Stomach (tissue), 4 donors: ENCODE measurements at regions not wholly inside any gene's neighbourhood (a gene's known extent, or its start where the extent isn't known, plus 50 kb on each side); places are given as distances from the start of the nearest gene placed in this dataset.

Experiments
- CTCF ChIP-seq, 7 experiments: fragments of 450-650 bp in 4 of 7; fragments of 200-600 bp in 3 of 7; sonication (generic) in 3 of 7; IDR thresholded peaks; one replicate each; pipeline ENCODE4 v1.5.1; 2016 to 2019; ENCODE audit warnings: antibody characterized with exemption in 7 of 7, control low read depth in 2 of 7, mild to moderate bottlenecking in 1 of 7
- EP300 ChIP-seq: sonication (generic); formaldehyde crosslinking; IDR thresholded peaks from one replicate; pipeline ENCODE4 v1.6.1; 2017; ENCODE audit warnings: antibody characterized with exemption
- POLR2A ChIP-seq, 4 donors: fragments of 450-650 bp; IDR thresholded peaks; one replicate each; pipeline ENCODE4 v1.6.1; 2016; ENCODE audit warnings: antibody characterized with exemption in 4 of 4, control low read depth in 2 of 4, mild to moderate bottlenecking in 1 of 4, moderate library complexity in 1 of 4
- POLR2AphosphoS5 ChIP-seq, 3 donors: sonication (generic); formaldehyde crosslinking; IDR thresholded peaks; one replicate each; pipeline ENCODE4 v1.6.1; 2016; ENCODE audit warnings: antibody characterized with exemption in 3 of 3

- no peak for TF ChIP-seq CTCF (IDR thresholded peaks at IDR 0.05)
- no peak for TF ChIP-seq EP300
- no peak for TF ChIP-seq POLR2A (IDR thresholded peaks at IDR 0.05)
- no peak for TF ChIP-seq POLR2AphosphoS5 (IDR thresholded peaks at IDR 0.05)
Observed at GRCh38 chr18:55990186-55990585, 402.2 kb upstream of the TCF4 start.
